GM19455 (cell line): ENCODE measurements at regions not wholly inside any gene's neighbourhood (a gene's known extent, or its start where the extent isn't known, plus 50 kb on each side); places are given as distances from the start of the nearest gene placed in this dataset.
"Not testable (repeated sequence)": the region's sequence is repeated elsewhere in the genome, so short reads cannot be mapped to it uniquely, and the experiment has no call there.

ENCODE experiments used
- ATAC-seq: cut with Tn5 transposase; IDR thresholded peaks from one replicate; pipeline ENCODE4 v1.9.1; 2021; ENCODE audit not compliant: unreplicated experiment

DNA sequence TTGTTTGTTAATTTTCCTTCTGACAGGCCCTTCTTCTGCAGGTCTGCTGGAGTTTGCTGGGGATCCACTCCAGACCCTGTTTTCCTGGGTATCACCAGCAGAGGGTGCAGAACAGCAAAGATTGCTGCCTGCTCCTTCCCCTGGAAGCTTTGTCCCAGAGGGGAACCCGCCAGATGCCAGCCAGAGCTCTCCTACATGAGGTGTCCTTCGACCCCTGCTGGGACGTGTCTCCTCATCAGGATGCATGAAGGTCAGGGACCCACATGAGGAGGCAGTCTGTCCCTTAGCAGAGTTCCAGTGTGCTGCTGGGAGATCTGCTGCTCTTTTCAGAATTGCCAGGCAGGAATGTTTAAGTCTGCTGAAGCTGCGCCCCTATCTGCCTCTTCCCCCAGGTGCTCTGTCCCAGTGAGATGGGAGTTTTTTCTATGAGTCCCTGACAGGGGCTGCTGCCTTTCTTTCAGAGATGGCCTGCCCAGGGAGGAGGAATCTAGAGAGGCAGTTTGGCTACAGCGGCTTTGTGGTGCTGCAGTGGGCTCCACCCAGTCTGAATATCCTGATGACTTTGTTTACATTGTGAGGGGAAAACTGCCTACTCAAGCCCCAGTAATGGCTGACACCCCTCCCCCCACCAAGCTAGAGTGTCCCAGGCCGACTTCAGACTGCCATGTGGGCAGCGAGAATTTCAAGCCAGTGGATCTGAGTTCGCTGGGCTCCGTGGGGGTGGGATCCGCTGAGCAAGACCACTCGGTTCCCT lies 772.0 kb upstream of the FAM174A start:
- ATAC-seq = no peak

DNA sequence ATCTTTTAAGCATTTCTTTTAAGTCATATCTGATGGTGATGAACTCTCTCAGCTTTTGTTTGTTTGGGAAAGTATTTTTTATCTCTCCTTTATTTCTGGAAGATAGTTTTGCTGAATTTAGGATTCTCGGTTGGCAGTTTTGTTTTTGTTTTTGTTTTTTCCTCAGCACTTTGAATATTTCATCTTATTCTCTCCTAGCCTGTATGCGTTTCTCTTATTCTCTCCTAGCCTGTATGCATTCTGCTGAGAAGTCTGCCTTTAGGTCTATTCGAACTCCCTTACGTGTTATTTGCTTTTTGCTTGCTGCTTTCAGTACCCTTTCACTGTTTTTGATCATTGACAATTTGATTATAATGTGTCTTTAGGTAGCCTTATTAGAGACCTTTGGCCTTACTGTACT lies 787.8 kb upstream of the FAM174A start:
- no peak for ATAC-seq

DNA sequence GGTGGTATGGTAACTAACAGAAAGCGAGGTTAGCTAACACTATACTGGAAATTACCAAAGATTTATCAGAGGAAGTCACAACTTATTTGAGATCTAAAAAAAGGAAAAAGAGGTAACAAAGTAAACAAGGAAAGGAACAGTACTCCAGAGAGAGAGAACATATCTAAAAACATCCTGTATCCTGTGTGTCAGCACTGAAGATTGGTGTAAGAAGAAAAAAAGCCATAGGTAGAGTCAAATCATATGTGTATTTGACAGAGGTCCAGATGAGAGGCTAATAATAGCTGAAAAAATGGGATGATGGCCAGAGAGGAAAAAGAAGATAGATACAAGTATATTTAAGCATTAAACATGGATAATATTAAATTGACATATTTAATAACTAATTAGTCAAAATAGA lies 802.0 kb upstream of the FAM174A start:
- ATAC-seq = not testable (repeated sequence)

DNA sequence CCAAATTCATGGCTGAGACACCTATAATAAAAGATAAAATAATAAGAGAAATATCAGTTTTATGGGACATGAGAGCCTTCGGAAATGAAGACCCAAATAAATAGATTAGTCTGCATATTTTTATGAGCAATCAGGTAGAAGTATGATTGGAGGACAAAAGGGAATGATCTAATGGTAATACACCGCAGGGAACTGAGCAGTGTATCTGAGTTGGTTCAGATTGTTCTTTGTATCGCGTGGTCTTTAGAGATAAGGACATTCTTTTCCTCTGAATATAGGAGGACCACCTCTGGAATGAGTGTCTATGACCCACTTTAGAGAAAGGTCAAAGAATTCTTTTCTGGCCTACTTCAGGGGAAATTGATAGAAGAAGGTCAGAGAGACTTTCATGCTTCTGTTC lies 801.8 kb upstream of the CHD1 start:
- ATAC-seq = not testable (repeated sequence)

DNA sequence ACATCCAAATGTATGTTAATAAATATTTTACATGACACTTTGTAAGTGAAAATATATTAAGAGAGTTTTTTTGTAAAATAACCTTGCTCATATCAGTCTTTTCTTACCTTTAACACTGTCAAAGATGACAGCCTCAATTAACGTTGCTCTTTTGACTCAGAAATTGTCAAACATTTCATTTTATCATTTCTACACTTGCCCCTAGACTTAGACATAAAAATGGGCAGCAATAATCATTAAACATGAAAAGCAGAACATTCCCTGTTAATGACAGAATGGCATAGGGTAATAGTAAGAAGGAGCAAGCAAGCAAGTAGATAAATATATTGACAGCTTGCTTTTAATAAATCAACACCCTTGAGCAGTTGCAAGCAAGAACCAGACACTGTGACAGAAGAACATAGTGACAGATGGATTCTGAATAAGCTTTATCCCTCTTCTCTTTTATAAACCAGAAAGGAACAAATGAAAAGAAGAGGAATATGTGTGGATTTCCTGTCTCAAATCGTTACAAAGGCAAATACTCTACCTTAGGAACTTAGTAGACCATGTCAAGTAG lies 796.0 kb upstream of the CHD1 start:
- no peak for ATAC-seq

DNA sequence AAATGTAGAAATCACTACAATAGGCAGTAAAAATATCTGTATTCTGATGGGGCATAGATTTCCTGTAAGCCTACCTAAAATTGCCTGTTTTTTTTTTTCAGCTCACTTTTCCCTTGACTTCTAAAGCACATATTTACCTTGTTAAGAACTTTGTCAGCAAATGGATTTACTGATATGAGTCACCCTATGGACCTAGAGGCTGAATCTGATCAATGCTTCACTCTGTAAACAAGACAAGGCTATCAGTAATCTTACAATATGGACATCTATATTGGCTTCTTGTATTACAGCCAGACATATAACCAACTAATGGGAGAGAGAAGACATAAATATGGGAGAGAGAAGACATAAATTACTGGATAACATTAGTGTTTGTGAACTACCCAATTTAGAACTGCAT lies 792.7 kb upstream of the CHD1 start:
- ATAC-seq = no peak

DNA sequence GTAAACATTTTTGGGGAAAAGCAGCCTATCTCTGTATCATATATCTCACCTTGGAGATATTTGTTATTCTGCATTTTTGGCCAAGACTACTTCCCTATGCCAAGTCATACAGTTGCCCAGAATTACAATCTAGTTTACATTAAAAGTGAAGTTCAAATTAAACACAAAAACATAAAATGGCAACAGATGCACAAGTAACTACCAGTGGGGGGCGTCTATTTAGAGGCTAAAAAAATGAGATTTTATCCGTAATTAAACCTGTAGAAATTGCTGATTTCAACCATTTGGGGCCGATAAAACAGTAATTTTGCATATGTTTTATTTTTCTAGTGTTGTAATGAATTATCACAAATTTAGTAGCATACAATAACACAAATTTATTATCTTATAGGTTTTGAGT lies 787.1 kb upstream of the CHD1 start:
- no peak for ATAC-seq

DNA sequence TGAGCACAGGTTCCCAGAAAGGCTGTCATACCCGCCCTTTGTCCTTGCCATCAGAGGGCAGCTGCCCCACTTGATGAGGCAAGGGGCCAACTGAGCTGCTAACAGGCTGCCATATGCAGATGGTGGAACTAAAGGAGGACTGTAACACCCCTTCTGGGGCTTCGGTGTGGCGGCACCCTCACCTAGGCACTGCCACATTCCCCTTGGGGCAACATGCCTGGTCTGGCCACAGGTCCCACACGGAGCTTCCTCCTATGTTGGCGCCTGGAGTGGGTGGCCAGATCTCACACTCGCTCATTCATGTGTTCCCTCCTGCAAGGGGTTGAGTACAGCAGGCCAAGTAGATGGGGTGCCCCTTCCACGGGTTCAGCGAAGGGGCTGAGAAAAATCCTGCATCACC lies 777.4 kb upstream of the CHD1 start:
- ATAC-seq = no peak

DNA sequence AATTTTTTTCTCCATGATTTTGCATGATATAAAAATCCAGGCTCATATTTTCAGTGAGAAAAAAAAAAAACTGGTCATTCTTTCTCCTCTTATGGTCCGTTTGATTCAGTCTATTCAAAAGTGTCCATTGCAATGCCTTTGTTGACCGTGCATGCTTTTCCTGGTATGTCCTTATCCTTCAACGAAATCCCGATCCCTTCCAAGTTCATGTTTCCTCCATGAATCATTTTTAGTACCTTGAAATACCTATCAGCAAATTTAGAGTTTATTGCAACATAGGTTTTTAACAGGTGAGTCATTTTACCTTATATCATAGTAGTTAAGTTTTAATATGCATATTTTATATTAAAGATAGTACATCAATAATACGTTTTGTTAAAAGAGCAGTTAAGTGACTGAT lies 773.8 kb upstream of the CHD1 start:
- no peak for ATAC-seq

DNA sequence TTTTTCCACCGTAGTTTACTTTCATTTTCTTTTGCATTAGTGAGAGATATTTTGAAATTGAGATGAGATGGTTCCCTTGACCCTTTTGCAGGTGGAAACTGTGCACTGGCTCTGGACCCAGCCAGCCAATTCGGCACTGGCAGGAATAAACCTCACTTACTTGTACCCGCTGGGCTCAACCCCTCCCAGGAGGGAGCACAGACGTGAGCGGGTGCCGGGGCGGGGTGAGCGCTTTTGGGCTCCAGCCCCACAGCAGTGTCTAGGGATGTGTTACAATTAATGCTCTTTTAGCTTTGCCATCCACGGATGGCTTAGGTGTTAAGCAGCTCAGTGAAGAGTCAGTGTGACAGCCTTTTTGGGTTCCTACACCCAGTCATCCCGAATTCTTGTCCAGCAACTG lies 766.1 kb upstream of the CHD1 start:
- no peak for ATAC-seq

DNA sequence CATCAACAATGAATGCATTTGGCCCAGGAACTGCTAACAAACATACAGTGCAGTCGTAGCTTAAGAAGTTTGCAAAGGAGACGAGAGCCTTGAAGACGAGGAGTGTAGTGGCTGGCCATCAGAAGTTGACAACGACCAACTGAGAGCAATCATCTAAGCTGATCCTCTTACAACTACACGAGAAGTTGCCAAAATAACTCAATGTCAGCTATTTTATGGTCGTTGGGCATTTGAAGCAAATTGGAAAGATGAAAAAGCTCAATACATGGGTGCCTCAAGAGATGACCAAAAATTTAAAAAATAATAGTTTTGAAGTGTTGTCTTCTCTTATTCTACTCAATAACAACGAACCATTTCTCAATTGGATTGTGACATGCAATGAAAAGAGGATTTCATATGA lies 757.7 kb upstream of the CHD1 start:
- ATAC-seq = no peak

DNA sequence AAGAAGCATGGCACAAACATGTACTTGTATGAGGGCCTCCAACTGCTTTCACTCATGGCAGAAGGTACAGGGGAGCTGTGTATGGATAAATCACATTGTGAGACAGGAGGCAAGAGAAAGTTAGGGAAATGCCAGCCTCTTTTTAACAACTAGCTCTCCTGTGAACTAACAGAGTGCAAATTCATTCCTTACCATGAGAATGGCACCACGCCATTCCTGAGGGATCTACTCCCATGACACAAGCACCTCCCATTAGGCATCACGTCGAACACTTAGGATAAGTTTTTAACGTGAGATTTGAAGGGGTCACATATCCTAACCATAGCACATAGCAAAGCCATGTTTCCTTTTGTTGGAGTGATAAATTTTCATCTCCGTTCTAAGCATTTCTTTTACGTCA lies 747.2 kb upstream of the CHD1 start:
- ATAC-seq = no peak

DNA sequence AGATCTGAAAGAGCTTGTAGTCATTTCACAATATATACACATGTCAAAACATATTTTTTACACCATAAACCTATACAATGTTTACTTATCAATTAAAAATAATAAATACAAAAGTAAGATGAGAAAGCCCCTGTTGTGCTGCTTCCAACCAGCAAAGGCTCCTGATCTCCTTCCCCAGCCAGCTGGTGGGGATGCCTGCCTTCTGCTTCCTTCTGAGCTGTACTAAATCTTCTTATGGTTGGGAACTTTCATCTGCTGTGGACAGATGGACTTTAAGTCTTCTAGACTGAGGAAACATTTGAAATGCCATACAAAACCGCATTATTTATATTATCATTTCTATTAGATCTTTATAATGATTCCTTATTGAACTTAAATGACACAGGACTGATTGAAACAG lies 745.3 kb upstream of the CHD1 start:
- ATAC-seq = no peak

DNA sequence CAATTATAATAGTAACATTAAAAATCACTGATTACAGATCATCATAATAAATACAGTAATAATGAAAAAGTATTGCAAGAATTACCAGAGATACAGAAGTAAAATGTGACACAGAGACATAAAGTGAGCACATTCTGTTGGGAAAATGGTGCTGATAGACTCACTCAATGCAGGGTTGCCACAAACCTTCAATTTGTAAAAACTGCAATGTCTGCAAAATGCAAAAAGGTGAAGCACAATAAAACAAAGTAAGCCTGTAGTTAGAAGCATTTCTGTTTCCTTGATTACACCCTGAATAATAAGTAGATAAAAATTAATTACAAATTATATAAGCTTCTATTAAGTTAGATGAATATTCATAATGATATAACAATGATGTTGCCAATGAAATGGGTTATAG lies 736.2 kb upstream of the CHD1 start:
- ATAC-seq = no peak

DNA sequence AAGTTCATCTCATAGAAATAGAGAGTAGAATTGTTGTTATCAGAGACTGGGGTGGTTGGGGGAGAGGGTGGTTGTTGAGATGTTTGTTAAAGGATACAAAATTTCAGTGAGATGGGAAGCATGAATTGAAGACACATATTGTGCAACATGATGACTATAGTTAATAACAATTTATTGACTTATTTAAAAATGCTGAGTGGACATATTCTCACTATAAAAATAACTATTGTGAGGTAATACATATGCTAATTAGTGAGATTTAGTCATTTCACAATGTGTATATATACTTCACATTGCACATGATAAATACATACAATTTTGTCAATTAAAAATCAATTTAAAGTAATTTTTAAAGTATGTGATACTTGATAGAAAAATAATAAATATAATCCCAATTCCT lies 722.5 kb upstream of the CHD1 start:
- ATAC-seq = no peak

DNA sequence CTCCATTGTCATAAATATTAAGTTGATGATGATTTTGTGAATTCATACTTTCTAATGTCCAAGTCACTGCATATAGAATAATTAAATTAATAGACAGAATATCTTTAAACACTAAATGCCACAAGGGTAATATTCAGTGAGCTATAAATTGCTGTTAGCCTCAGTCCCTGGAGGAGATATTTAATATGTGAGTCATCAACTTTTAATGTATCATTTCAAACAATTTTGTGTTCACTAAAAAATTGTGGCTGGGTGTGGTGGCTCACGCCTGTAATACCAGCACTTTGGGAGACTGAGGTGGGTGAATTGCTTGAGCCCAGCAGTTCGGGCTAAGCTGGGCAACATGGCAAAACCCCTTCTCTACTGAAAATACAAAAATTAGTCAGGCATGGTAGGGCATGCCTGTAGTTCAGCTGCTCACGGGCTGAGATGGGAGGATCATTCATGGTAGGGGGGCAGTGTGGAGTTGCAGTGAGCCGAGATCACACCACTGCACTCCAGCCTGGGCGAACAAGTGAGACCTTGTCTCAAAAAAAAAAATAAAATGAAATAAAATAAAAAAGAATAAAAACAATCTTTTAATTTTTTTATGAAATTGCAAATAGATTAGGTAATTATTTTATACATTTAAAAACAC lies 717.3 kb upstream of the CHD1 start:
- ATAC-seq = no peak

DNA sequence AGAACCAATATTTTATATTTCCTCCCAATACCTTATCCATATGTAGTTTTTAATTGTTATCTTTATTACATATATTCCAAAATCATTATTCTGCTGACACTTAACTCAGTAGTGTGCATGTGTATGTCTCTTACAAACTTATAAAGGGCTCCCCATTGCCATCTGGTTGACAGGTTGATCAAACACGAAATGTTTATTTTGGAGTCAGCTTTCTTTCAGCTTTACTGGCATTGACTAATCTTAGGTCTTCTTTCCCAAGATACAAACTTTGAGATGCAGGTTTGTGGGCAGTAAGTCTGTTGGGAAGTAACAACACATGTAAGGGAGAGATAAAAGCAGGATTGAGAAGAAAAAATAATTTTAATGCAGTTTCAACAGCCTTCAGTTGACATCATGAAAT lies 716.0 kb upstream of the CHD1 start:
- no peak for ATAC-seq

DNA sequence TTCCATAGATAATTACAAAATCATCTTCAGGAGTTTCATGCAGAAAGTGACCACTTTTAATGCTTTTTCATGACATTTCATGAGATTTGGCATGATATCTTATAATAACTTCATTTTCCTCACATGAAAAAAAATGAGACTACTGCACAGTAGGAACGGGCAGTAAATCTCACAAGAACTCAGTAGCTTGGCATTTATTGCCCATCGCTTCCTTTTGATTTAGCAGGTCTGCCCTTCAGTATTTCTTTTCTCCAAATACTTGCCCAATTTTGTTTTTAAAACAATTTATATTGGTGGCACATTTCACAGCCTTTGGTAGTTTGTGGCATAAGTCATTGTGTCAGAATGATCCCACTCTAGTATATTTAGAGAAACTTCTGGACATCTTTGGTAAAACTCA lies 711.8 kb upstream of the CHD1 start:
- no peak for ATAC-seq

DNA sequence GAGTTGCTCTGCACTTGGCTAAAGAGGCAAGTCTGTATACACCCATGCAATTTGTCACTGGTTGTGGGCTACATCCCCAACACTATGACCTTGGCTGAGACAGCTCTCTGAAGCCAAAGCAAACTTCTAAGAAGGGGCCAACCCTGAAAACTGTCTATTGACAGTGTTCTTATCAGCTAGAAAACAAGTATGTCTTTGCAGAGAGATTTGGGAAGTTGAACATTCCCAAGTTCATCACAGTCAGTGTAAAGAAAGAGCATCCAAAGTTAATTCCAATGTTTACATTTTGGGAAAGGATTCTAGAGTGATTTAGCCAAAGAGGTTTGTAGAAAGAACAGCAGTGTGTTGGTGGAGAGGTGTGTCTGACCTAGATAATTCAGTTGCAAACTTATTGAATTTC lies 711.1 kb upstream of the CHD1 start:
- no peak for ATAC-seq

DNA sequence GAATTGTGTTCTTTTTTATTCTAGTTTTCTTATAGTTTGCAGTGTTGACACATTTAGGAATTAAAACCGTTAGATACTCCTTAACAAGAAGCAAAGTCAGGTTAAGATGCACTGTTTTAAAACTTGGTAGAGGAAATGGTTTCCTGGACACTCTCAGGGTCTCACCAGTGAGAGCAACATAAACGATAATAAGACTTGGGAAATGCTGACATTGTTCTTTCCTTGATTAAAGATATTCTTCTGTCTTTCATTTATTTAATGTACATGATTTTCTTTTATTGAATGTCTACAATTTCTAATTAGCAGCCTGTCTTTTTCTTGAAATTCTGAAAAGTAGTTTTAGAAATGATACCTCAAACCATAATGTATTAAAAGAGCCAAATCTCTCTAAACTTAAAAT lies 707.9 kb upstream of the CHD1 start:
- ATAC-seq = no peak

DNA sequence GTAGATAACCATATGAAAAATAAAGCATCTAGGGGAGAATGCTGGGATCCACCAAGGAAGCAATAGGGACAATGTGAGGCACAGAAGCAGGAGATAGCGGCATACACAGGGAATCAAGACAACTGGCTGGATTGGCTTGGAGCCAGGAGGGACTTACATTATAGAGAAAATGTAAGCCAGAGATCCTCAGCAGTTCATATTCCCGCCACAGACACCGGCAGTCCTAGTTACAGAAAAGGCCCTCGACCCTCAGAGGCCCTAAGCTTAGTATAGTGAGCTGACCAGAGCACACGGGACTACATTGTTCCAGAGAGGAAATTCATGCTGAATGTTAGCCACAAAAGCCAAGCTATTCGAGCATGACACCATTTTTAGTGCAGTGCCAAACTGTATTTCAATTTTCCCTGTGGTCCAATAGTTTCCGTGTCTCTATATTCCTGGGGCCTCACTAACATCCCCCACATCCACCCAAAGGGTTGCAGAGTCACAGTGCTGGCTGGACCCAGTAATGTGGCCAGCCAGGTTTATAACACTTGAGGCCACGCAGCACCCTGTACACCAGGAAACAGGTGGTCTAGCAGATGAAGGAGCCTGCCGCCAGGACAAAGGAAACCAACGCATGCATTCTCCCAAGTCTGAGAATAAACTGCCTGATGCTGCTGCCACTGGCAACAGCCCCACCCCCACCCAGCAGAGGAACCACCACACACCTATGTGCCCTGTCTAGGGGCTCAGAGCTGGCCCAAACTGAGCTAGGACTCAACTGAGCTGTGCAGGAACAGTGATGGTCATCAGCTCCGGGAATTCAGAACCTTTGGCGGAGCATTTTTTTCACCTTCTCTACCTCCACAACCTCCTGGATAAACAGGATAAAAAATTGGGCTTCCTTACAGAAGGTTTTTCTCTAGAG lies 693.2 kb upstream of the CHD1 start:
- no peak for ATAC-seq

DNA sequence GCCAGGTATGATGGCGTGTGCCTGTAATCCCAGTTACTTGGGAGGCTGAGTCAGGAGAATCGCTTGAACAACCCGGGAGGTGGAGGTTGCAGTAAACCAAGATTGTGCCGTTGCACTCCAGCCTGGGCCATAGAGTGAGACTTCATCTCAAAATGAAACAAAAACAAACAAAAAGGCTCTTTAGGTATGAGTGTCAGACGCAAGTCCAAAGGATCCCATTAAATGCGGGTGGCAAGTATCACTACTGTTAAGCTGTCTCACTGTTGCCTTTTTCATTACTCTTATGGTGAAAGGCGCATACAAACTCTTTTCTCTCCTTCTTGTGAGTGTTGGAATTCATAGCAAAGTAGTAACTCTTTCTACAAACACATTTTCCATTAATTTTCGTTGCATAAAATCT lies 688.5 kb upstream of the CHD1 start:
- no peak for ATAC-seq
